ENCODE measurements at regions not wholly inside any gene's neighbourhood (a gene's known extent, or its start where the extent isn't known, plus 50 kb on each side); places are given as distances from the start of the nearest gene placed in this dataset.
A peak's percentile ranks its signal among the peaks of the same experiment; 100 is the strongest.
"Not testable (repeated sequence)": the region's sequence is repeated elsewhere in the genome, so short reads cannot be mapped to it uniquely, and the experiment has no call there.

DNA sequence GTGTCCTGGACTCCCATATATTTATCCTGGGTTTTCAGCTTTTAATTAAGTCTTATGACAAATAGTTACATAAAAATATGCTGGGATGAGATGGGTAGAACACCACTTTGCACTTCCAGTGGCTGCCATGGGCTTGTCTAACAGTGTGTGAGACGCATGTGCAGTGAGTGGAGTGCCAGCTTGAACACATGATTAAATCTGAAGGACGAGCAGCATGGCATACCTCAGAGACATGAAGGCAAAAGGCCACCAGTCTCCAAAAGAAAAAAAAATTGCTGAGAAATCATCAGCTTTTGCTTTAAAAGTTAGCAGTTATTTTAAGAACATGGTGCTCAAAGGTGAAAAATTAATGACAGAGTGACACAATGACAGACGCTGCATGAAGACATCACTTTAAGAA is 139.0 kb upstream of the ADCY1 start:
- POLR2A ChIA-PET: no interaction called here
- peaks cover 32% of the 10 kb centered on the region for H3K27me3 ChIP-seq (ENCODE audit: control insufficient read depth, insufficient read depth, low read length)
- H3K27ac ChIP-seq (ENCODE audit: low read length): no peak overlapping the region
- BruUV-seq (replicated peaks): no TSS peak
- ATAC-seq (no peak), DNase-seq (ENCODE audit: low read depth, low spot score) (no peak)
- CTCF ChIA-PET: no interaction called here
- H3K4me3 ChIP-seq (ENCODE audit: low read depth in 2 of 2, low read length in 2 of 2): no peak overlapping the region
- no peaks in the 10 kb centered on the region for H3K9me3 ChIP-seq (ENCODE audit: control insufficient read depth, insufficient read depth, low read depth, low read length)
- in situ Hi-C loops (cut with HindIII; ENCODE audit: low pct_unique_long_range_greater_than_20kb, low sequenced_read_pairs): no loop called here
- intact Hi-C loops (cut with micrococcal nuclease; ENCODE audit: unreplicated experiment): no loop called here
- TF ChIP-seq POLR2AphosphoS5 (IDR thresholded peaks at IDR 0.05; ENCODE audit: low read depth, low read length) (no peak), REST (IDR thresholded peaks at IDR 0.05; ENCODE audit: insufficient read depth in 1 of 2, low read depth in 2 of 2, low read length in 1 of 2) (no peak), SIN3A (IDR thresholded peaks at IDR 0.05; ENCODE audit: borderline replicate concordance, insufficient read depth, low read depth, low read length) (no peak), CTCF (IDR thresholded peaks at IDR 0.05) (no peak), TCF7L2 (IDR thresholded peaks at IDR 0.05; ENCODE audit: low read depth, low read length) (no peak)
- H3K36me3 ChIP-seq (ENCODE audit: control insufficient read depth, insufficient read depth, low read length): no peaks in the 10 kb centered on the region
- H3K4me1 ChIP-seq (ENCODE audit: control insufficient read depth, insufficient read depth, low read length): no peaks in the 10 kb centered on the region

GRCh38 chr7:45435846-45436245 is 138.3 kb upstream of the ADCY1 start:
- DNase-seq (ENCODE audit: low read depth, low spot score): peak; percentile 20
- in situ Hi-C loops (cut with HindIII; ENCODE audit: low pct_unique_long_range_greater_than_20kb, low sequenced_read_pairs) (no loop called here), intact Hi-C loops (cut with micrococcal nuclease; ENCODE audit: unreplicated experiment) (no loop called here)
- Histone ChIP-seq H3K27me3 (ENCODE audit: control insufficient read depth, insufficient read depth, low read length) (peaks cover 26% of the 10 kb centered on the region), H3K27ac (ENCODE audit: low read length) (no peak overlapping the region), H3K9me3 (ENCODE audit: control insufficient read depth, insufficient read depth, low read depth, low read length) (no peaks in the 10 kb centered on the region), H3K4me3 (ENCODE audit: low read depth in 2 of 2, low read length in 2 of 2) (no peak overlapping the region), H3K36me3 (ENCODE audit: control insufficient read depth, insufficient read depth, low read length) (no peaks in the 10 kb centered on the region), H3K4me1 (ENCODE audit: control insufficient read depth, insufficient read depth, low read length) (no peaks in the 10 kb centered on the region)
- ChIA-PET CTCF (no interaction called here), POLR2A (no interaction called here)
- TF ChIP-seq POLR2AphosphoS5 (IDR thresholded peaks at IDR 0.05; ENCODE audit: low read depth, low read length) (no peak), SIN3A (IDR thresholded peaks at IDR 0.05; ENCODE audit: borderline replicate concordance, insufficient read depth, low read depth, low read length) (no peak), CTCF (IDR thresholded peaks at IDR 0.05) (no peak), REST (IDR thresholded peaks at IDR 0.05; ENCODE audit: insufficient read depth in 1 of 2, low read depth in 2 of 2, low read length in 1 of 2) (no peak), TCF7L2 (IDR thresholded peaks at IDR 0.05; ENCODE audit: low read depth, low read length) (no peak)
- BruUV-seq (replicated peaks): no TSS peak
- no peak for ATAC-seq

- H3K27ac ChIP-seq (ENCODE audit: low read length); intact Hi-C loops (cut with micrococcal nuclease; ENCODE audit: unreplicated experiment); H3K4me3 ChIP-seq (ENCODE audit: low read depth in 2 of 2, low read length in 2 of 2); H3K36me3 ChIP-seq (ENCODE audit: control insufficient read depth, insufficient read depth, low read length); BruUV-seq (replicated peaks); H3K9me3 ChIP-seq (ENCODE audit: control insufficient read depth, insufficient read depth, low read depth, low read length); CTCF ChIA-PET; in situ Hi-C loops (cut with HindIII; ENCODE audit: low pct_unique_long_range_greater_than_20kb, low sequenced_read_pairs); H3K4me1 ChIP-seq (ENCODE audit: control insufficient read depth, insufficient read depth, low read length); DNase-seq (ENCODE audit: low read depth, low spot score); H3K27me3 ChIP-seq (ENCODE audit: control insufficient read depth, insufficient read depth, low read length); ATAC-seq; POLR2A ChIA-PET: not testable (repeated sequence)
These were observed 133.4 kb upstream of the ADCY1 start for GRCh38 chr7:45440776-45441175.
